ENCODE measurements at regions not wholly inside any gene's neighbourhood (a gene's known extent, or its start where the extent isn't known, plus 50 kb on each side); places are given as distances from the start of the nearest gene placed in this dataset.

DNA sequence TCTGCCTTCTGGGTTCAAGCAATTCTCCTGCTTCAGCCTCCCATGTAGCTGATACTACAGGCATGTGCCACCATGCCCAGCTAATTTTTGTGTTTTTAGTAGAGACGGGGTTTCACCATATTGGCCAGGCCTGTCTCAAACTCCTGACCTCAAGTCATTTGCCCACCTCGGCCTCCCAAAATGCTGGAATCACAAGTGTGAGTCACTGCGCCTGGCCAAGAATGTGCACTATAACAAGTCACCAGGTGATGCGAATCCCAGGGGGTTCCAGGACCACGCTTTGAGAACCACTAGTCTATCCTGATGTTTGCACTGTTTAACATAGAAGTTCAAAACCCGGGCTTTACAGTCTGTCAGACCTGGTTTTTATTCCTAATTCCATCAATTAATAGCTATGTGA is 144.8 kb downstream of the SUCLG1 start:
- WGBS, 2 donors: 85 to 92% methylated on average over 6 of the region's 6 CpGs
- TF ChIP-seq POLR2A (IDR thresholded peaks at IDR 0.05): no peak
- TF ChIP-seq, protein P1, sequence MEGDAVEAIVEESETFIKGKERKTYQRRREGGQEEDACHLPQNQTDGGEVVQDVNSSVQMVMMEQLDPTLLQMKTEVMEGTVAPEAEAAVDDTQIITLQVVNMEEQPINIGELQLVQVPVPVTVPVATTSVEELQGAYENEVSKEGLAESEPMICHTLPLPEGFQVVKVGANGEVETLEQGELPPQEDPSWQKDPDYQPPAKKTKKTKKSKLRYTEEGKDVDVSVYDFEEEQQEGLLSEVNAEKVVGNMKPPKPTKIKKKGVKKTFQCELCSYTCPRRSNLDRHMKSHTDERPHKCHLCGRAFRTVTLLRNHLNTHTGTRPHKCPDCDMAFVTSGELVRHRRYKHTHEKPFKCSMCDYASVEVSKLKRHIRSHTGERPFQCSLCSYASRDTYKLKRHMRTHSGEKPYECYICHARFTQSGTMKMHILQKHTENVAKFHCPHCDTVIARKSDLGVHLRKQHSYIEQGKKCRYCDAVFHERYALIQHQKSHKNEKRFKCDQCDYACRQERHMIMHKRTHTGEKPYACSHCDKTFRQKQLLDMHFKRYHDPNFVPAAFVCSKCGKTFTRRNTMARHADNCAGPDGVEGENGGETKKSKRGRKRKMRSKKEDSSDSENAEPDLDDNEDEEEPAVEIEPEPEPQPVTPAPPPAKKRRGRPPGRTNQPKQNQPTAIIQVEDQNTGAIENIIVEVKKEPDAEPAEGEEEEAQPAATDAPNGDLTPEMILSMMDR (IDR thresholded peaks at IDR 0.05): no peak
- no peaks in the 10 kb centered on the region for H3K4me1 ChIP-seq
- no peaks in the 10 kb centered on the region for H3K9me3 ChIP-seq
- intact Hi-C loops (cut with DNase I; ENCODE audit: low total_unique reads): no loop called here
- no peaks in the 10 kb centered on the region for H3K27me3 ChIP-seq
- no peak overlapping the region for H3K27ac ChIP-seq
- no peaks in the 10 kb centered on the region for H3K36me3 ChIP-seq (ENCODE audit: low read depth, missing control alignments)
- H3K4me3 ChIP-seq: no peak overlapping the region
- no peak for DNase-seq

DNA sequence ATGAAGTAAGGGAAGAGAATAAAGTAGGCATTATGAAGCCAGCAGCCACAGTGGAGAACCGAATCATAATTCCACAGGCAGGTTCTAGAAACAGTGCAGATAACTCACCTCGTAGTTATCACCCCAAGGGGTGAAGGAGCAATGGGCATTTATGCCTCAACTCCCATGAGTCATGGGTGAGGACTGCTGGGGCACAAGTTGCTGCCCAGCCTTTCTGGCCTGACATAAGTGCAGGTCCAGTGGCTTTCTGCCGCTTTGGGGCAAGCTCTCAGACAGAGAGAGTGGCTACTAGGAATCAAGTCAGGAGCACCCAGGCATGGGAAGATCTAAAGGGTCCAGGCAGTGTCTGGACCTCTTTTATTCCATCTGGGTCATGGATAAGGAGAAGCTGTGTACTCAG is 149.8 kb downstream of the SUCLG1 start:
- Histone ChIP-seq H3K27ac (no peak overlapping the region), H3K4me1 (no peaks in the 10 kb centered on the region), H3K4me3 (no peak overlapping the region), H3K27me3 (no peaks in the 10 kb centered on the region), H3K36me3 (ENCODE audit: low read depth, missing control alignments) (no peaks in the 10 kb centered on the region), H3K9me3 (no peaks in the 10 kb centered on the region)
- DNase-seq: no peak
- WGBS, 2 donors: 84 to 87% methylated on average over 3 of the region's 3 CpGs
- intact Hi-C loops (cut with DNase I; ENCODE audit: low total_unique reads): no loop called here
- TF ChIP-seq, protein P1 (IDR thresholded peaks at IDR 0.05): no peak
- TF ChIP-seq POLR2A (IDR thresholded peaks at IDR 0.05): no peak

DNA sequence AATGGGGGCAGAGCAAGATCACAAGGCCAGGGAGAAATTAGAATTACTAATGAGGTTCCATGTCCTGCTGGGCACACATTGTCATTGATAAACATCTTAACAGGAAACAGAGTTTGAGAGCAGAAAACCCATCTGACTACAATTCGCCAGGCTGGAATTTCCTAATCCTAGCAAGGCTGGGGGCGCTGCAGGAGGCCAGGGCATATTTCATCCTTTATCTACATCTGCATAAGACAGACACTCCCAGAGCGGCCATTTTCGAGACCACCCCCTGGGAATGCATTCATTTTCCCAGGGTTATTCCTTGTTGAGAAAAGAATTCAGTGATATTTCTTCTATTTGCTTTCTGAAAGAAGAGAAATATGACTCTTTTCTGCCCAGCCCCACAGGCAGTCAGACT is 152.7 kb downstream of the SUCLG1 start:
- Histone ChIP-seq H3K4me1 (no peaks in the 10 kb centered on the region), H3K36me3 (ENCODE audit: low read depth, missing control alignments) (no peaks in the 10 kb centered on the region), H3K27me3 (no peaks in the 10 kb centered on the region), H3K9me3 (no peaks in the 10 kb centered on the region), H3K27ac (no peak overlapping the region), H3K4me3 (no peak overlapping the region)
- DNase-seq: no peak
- 76 to 85% methylated on average over 4 of the region's 4 CpGs for WGBS, 2 donors
- TF ChIP-seq, protein P1 (IDR thresholded peaks at IDR 0.05): no peak
- intact Hi-C loops (cut with DNase I; ENCODE audit: low total_unique reads): no loop called here

DNA sequence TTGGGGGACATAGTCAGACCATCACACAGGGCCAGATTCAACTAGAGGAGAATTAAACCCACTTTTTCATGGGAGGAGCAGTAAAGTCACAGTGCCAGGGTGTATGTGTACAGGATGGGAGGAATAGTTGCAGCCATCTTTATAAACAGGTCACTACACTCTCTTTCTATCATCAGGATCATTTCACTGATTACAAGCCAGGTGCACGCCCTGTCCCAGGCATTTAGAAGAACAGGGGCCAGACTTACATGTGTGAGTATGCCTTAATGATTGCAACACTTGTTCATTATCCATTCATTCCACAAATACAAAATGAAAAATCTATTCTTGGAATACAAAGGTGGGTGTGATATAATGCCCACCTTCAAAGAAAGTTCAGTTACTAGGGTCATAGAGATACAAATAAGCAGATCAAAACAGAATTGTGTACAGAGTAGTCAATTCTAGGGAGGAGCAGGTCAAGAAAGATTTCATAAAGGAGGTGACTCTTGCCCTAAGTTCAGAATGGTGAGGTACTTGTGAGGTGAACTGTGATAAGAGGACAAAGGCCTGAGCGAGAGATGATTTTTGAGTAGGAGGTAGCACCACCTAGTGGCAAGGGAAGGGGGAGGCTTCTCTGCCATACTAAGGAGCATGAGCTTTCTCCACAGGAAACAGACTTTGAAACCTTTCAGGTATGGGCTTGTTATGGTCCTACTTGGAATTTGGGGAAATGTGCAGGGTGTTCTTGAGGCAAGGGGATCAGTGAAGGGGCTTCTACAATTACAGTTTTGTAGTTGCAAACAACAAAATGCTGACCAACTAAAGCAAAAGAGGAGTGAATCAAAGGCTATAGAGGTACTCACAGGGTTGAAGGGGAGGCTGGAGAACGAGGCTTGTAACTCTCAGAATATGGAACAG is 156.3 kb downstream of the SUCLG1 start:
- intact Hi-C loops (cut with DNase I; ENCODE audit: low total_unique reads): no loop called here
- H3K9me3 ChIP-seq: no peaks in the 10 kb centered on the region
- H3K36me3 ChIP-seq (ENCODE audit: low read depth, missing control alignments): no peaks in the 10 kb centered on the region
- no peak overlapping the region for H3K27ac ChIP-seq
- no peaks in the 10 kb centered on the region for H3K4me1 ChIP-seq
- no peak for TF ChIP-seq POLR2A (IDR thresholded peaks at IDR 0.05)
- TF ChIP-seq, protein P1 (IDR thresholded peaks at IDR 0.05): peak in 2 of 3 experiments; percentile 64 to 71
- 42 to 51% methylated on average over 3 of the region's 3 CpGs for WGBS, 2 donors
- peak; percentile 61 for DNase-seq
- H3K4me3 ChIP-seq: no peak overlapping the region
- H3K27me3 ChIP-seq: no peaks in the 10 kb centered on the region

DNA sequence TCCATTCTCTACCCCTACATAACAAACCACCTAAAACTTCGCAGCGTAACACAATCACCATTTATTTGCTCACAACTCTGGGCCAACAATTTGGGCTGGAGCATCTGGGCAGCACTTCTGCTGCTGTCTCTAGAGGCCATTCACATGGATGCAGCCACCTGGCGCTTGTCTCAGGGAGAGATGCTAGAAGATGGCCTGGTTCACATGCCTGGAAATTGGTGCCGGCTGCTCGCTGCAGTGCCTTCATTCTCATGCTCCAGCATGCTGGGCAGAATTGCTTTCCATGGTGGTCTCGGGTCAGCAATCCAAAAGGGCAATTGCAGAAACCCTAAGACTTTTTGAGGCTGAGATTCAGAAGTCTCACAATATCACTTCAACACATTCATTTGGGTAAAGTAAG is 157.4 kb downstream of the SUCLG1 start:
- no peak overlapping the region for H3K4me3 ChIP-seq
- no peaks in the 10 kb centered on the region for H3K9me3 ChIP-seq
- DNase-seq: no peak
- no peak overlapping the region for H3K27ac ChIP-seq
- H3K4me1 ChIP-seq: no peaks in the 10 kb centered on the region
- WGBS, 2 donors: 90 to 94% methylated on average over 6 of the region's 6 CpGs
- TF ChIP-seq, protein P1 (IDR thresholded peaks at IDR 0.05): no peak
- TF ChIP-seq POLR2A (IDR thresholded peaks at IDR 0.05): no peak
- intact Hi-C loops (cut with DNase I; ENCODE audit: low total_unique reads): no loop called here
- no peaks in the 10 kb centered on the region for H3K27me3 ChIP-seq
- no peaks in the 10 kb centered on the region for H3K36me3 ChIP-seq (ENCODE audit: low read depth, missing control alignments)

All from testis (tissue), 2 donors.